Right ventricle myocardium superior (tissue), 1 donor: ENCODE measurements at regions not wholly inside any gene's neighbourhood (a gene's known extent, or its start where the extent isn't known, plus 50 kb on each side); places are given as distances from the start of the nearest gene placed in this dataset.
A peak's percentile ranks its signal among the peaks of the same experiment; 100 is the strongest.

Experiments
- ATAC-seq: fragments of 200-7000 bp; cut with Tn5 transposase; one replicate; pipeline ENCODE4 v1.9.1; 2020; ENCODE audit warnings: mild to moderate bottlenecking; ENCODE audit not compliant: poor library complexity
- DNase-seq: peaks from one replicate; pipeline ENCODE4 v3.0.0-alpha.2; 2020
- intact Hi-C: fragments of 100-400 bp; cut with DNase I; formaldehyde crosslinking; loops from one replicate; pipeline ENCODE4 v1.11.2; 2022
- donor health status: DM: no; HTN: yes; CAD: no; lungs with severe emphysema.

GRCh38 chr11:123246749-123247495 lies 51.9 kb upstream of the CLMP start:
- intact Hi-C loops = loop anchor here (2.0 kb wide), 1 partner anchor 136 kb away; no protein-coding TSS in a partner anchor
- ATAC-seq = peak; percentile 88
- DNase-seq = peak; percentile 88

DNA sequence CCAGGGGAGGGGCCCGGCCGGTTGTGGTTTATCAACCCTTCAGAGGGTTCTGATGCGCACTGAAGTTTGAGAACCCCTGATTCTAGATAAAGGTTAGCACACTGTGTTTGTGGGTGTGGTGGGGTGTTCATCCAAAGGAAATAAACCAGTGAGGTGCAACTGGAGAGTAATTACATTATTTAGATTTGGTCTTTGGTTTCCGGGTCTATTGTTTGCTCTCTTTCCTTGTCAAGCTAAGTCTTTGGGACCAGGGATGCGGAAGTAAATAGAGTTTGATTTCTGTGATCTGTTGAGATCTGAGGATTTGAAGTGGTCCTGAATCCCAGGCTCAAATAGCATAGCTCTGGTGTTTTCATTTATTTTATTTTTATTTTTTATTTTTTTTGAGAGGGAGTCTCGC lies 50.5 kb upstream of the CLMP start:
- ATAC-seq (no peak), DNase-seq (no peak)
- intact Hi-C loops = no loop called here
